HG02678 (cell line): ENCODE measurements at regions not wholly inside any gene's neighbourhood (a gene's known extent, or its start where the extent isn't known, plus 50 kb on each side); places are given as distances from the start of the nearest gene placed in this dataset.
"Not testable (repeated sequence)": the region's sequence is repeated elsewhere in the genome, so short reads cannot be mapped to it uniquely, and the experiment has no call there.

Experiments
- ATAC-seq: cut with Tn5 transposase; IDR thresholded peaks from one replicate; pipeline ENCODE4 v1.9.1; 2021; ENCODE audit warnings: mild to moderate bottlenecking, moderate library complexity; ENCODE audit not compliant: unreplicated experiment

GRCh38 chr4:75422998-75423397, 91.2 kb downstream of the RCHY1 start:
- no peak for ATAC-seq

GRCh38 chr4:75412746-75413145, 101.5 kb downstream of the RCHY1 start:
- ATAC-seq = no peak

- ATAC-seq = no peak
These were observed 115.7 kb downstream of the RCHY1 start for GRCh38 chr4:75398501-75398900.

GRCh38 chr4:75391489-75392166, 122.6 kb downstream of the RCHY1 start:
- ATAC-seq = no peak

GRCh38 chr4:75386426-75386825, 127.8 kb downstream of the RCHY1 start:
- ATAC-seq = not testable (repeated sequence)

GRCh38 chr4:75385106-75385505, 129.1 kb downstream of the RCHY1 start:
- no peak for ATAC-seq

- ATAC-seq = no peak
These were observed 137.7 kb downstream of the RCHY1 start for GRCh38 chr4:75376543-75376942.

GRCh38 chr4:75371915-75372314, 142.3 kb downstream of the RCHY1 start:
- ATAC-seq = no peak

- no peak for ATAC-seq
These were observed 143.6 kb downstream of the RCHY1 start for GRCh38 chr4:75370576-75370975.

- ATAC-seq = no peak
These were observed 168.8 kb downstream of the RCHY1 start for GRCh38 chr4:75345423-75345822.

GRCh38 chr4:75344915-75345314, 169.3 kb downstream of the RCHY1 start:
- no peak for ATAC-seq

- ATAC-seq = no peak
These were observed 170.9 kb downstream of the RCHY1 start for GRCh38 chr4:75343333-75343732.

GRCh38 chr4:75340561-75340960, 173.6 kb downstream of the RCHY1 start:
- ATAC-seq = no peak

- no peak for ATAC-seq
These were observed 175.8 kb downstream of the RCHY1 start for GRCh38 chr4:75338352-75338880.

- ATAC-seq = no peak
These were observed 186.2 kb downstream of the RCHY1 start for GRCh38 chr4:75327804-75328512.

- no peak for ATAC-seq
These were observed 188.8 kb downstream of the RCHY1 start for GRCh38 chr4:75325318-75325979.

GRCh38 chr4:75321484-75321883, 192.7 kb downstream of the RCHY1 start:
- no peak for ATAC-seq

- not testable (repeated sequence) for ATAC-seq
These were observed 196.6 kb downstream of the RCHY1 start for GRCh38 chr4:75317641-75318040.

- no peak for ATAC-seq
These were observed 206.2 kb downstream of the RCHY1 start for GRCh38 chr4:75308049-75308448.

- ATAC-seq = no peak
These were observed 207.7 kb downstream of the RCHY1 start for GRCh38 chr4:75306506-75306905.

GRCh38 chr4:75302648-75303047, 211.6 kb downstream of the RCHY1 start:
- no peak for ATAC-seq
